T1000 (cell line): ENCODE measurements at regions not wholly inside any gene's neighbourhood (a gene's known extent, or its start where the extent isn't known, plus 50 kb on each side); places are given as distances from the start of the nearest gene placed in this dataset.
A peak's percentile ranks its signal among the peaks of the same experiment; 100 is the strongest.

Source experiments
- DNase-seq: peaks from one replicate; lab custom pipeline; 2025; ENCODE audit warnings: mixed read lengths; lab: John Stamatoyannopoulos, UW

- no peak for DNase-seq
Measured at GRCh38 chr1:192713921-192714320, 78.0 kb downstream of the RGS13 start.

- peak; percentile 34 for DNase-seq
Measured at GRCh38 chr1:192724670-192725069, 84.2 kb upstream of the RGS2 start.

- DNase-seq: no peak
Measured at GRCh38 chr1:192726820-192727504, 81.9 kb upstream of the RGS2 start.

GRCh38 chr1:192729500-192729899, 79.3 kb upstream of the RGS2 start:
- no peak for DNase-seq

GRCh38 chr1:192730198-192730597, 78.6 kb upstream of the RGS2 start:
- DNase-seq: no peak

GRCh38 chr1:192732787-192733186, 76.1 kb upstream of the RGS2 start:
- no peak for DNase-seq

GRCh38 chr1:192735298-192735915, 73.4 kb upstream of the RGS2 start:
- DNase-seq: no peak

- DNase-seq: no peak
Measured at GRCh38 chr1:192737306-192737705, 71.5 kb upstream of the RGS2 start.

GRCh38 chr1:192739476-192740184, 69.2 kb upstream of the RGS2 start:
- no peak for DNase-seq

GRCh38 chr1:192740214-192740613, 68.6 kb upstream of the RGS2 start:
- no peak for DNase-seq

GRCh38 chr1:192741095-192741494, 67.7 kb upstream of the RGS2 start:
- DNase-seq: no peak

- DNase-seq: no peak
Measured at GRCh38 chr1:192747301-192747700, 61.5 kb upstream of the RGS2 start.

GRCh38 chr1:192747943-192748342, 60.9 kb upstream of the RGS2 start:
- no peak for DNase-seq

- no peak for DNase-seq
Measured at GRCh38 chr1:192749349-192749748, 59.5 kb upstream of the RGS2 start.

GRCh38 chr1:192751260-192751659, 57.6 kb upstream of the RGS2 start:
- no peak for DNase-seq

GRCh38 chr1:192756314-192756713, 52.5 kb upstream of the RGS2 start:
- DNase-seq: no peak

- no peak for DNase-seq
Measured at GRCh38 chr1:192756847-192757246, 52.0 kb upstream of the RGS2 start.

GRCh38 chr1:192758492-192758891, 50.3 kb upstream of the RGS2 start:
- no peak for DNase-seq
